IMR-90 (cell line): ENCODE measurements at regions not wholly inside any gene's neighbourhood (a gene's known extent, or its start where the extent isn't known, plus 50 kb on each side); places are given as distances from the start of the nearest gene placed in this dataset.

Experiments used
- ATAC-seq: fragments of 200-7000 bp; cut with Tn5 transposase; 2 replicates; pipeline ENCODE4 v1.9.1; 2020; ENCODE audit warnings: low read depth, mild to moderate bottlenecking, moderate library complexity
- BruUV-seq: library from RNA; stranded (reverse); fragments of 400-500 nt; replicated peaks from 2 replicates; lab custom pipeline; 2021; lab: Mats Ljungman, UMichigan
- CTCF ChIA-PET: fragments of 300-600 bp; formaldehyde crosslinking; extraction: SDS; loops from one replicate; lab custom pipeline; 2021; ENCODE audit warnings: antibody characterized with exemption; lab: Yijun Ruan, JAX
- POLR2A ChIA-PET: fragments of 300-600 bp; sonication (Branson Sonifier 250); formaldehyde crosslinking; loops from one replicate; lab custom pipeline; 2022; ENCODE audit warnings: antibody characterized with exemption; ENCODE audit not compliant: unreplicated experiment; lab: Charles Lee
- DNase-seq: peaks from one replicate; pipeline ENCODE4 v3.0.0; 2013
- H2AFZ ChIP-seq: replicated peaks from 2 replicates; pipeline ENCODE3; 2013; ENCODE audit warnings: low read length, mild to moderate bottlenecking; ENCODE audit not compliant: poor library complexity
- H2AK5ac ChIP-seq: 2 replicates; pipeline ENCODE4 v1.6.1; 2013; ENCODE audit warnings: low read depth, low read length, inconsistent platforms
- H2AK9ac ChIP-seq: replicated peaks from 2 replicates; pipeline ENCODE3; 2013; ENCODE audit warnings: mild to moderate bottlenecking, low read depth, low read length, moderate library complexity; ENCODE audit not compliant: poor library complexity
- H2BK120ac ChIP-seq: 2 replicates; pipeline ENCODE4 v1.6.1; 2013; ENCODE audit warnings: low read depth, low read length, inconsistent platforms
- H2BK15ac ChIP-seq: 3 replicates; pipeline ENCODE4 v1.6.1; 2013; ENCODE audit warnings: low read depth, low read length, inconsistent platforms
- H2BK20ac ChIP-seq: 2 replicates; pipeline ENCODE4 v1.6.1; 2013; ENCODE audit warnings: low read depth, mild to moderate bottlenecking, inconsistent platforms, low read length, moderate library complexity
- H2BK5ac ChIP-seq: 2 replicates; pipeline ENCODE4 v1.6.1; 2013; ENCODE audit warnings: mild to moderate bottlenecking, low read depth, low read length, inconsistent platforms; ENCODE audit not compliant: poor library complexity, severe bottlenecking
- H3K14ac ChIP-seq: replicated peaks from 2 replicates; pipeline ENCODE4 v1.6.1; 2013; ENCODE audit warnings: low read depth, low read length, inconsistent platforms
- H3K18ac ChIP-seq: 2 replicates; pipeline ENCODE4 v1.6.1; 2013; ENCODE audit warnings: low read depth, low read length, control low read depth
- H3K23ac ChIP-seq: 2 replicates; pipeline ENCODE4 v1.6.1; 2013; ENCODE audit warnings: low read depth, low read length, inconsistent platforms
- H3K27ac ChIP-seq: 2 replicates; pipeline ENCODE4 v1.5.1; 2013; ENCODE audit warnings: mild to moderate bottlenecking, control low read depth, low read length; ENCODE audit not compliant: insufficient read depth
- H3K27me3 ChIP-seq: 2 replicates; pipeline ENCODE4 v1.6.1; 2013; ENCODE audit warnings: low read length; ENCODE audit not compliant: control insufficient read depth, insufficient read depth
- H3K36me3 ChIP-seq: 2 replicates; pipeline ENCODE4 v1.6.1; 2013; ENCODE audit warnings: low read length, mixed read lengths; ENCODE audit not compliant: control insufficient read depth, insufficient read depth
- H3K4ac ChIP-seq: 2 replicates; pipeline ENCODE4 v1.6.1; 2013; ENCODE audit warnings: low read depth, low read length, inconsistent platforms
- H3K4me1 ChIP-seq: 2 replicates; pipeline ENCODE4 v1.6.1; 2013; ENCODE audit warnings: low read length, mixed read lengths; ENCODE audit not compliant: control insufficient read depth, insufficient read depth
- H3K4me2 ChIP-seq: 2 replicates; pipeline ENCODE4 v1.6.1; 2013; ENCODE audit warnings: low read depth, mild to moderate bottlenecking, control low read depth, low read length, moderate library complexity
- H3K4me3 ChIP-seq: 2 replicates; pipeline ENCODE4 v1.5.1; 2013; ENCODE audit warnings: low read depth, mild to moderate bottlenecking, control low read depth, low read length, moderate library complexity; ENCODE audit not compliant: insufficient read depth
- H3K56ac ChIP-seq: 2 replicates; pipeline ENCODE4 v1.6.1; 2013; ENCODE audit warnings: low read length, inconsistent platforms; ENCODE audit not compliant: insufficient read depth; ENCODE audit errors: extremely low read depth
- H3K79me1 ChIP-seq, 2 experiments: 2 replicates each; pipeline ENCODE4 v1.6.1; 2013; ENCODE audit warnings: low read length in 2 of 2, inconsistent platforms in 1 of 2, low read depth in 1 of 2
- H3K9ac ChIP-seq: 2 replicates; pipeline ENCODE4 v1.6.1; 2013; ENCODE audit warnings: low read depth, low read length, control low read depth
- H3K9me1 ChIP-seq: 2 replicates; pipeline ENCODE4 v1.6.1; 2013; ENCODE audit warnings: low read length, inconsistent platforms; ENCODE audit not compliant: insufficient read depth
- H3K9me3 ChIP-seq: 2 replicates; pipeline ENCODE4 v1.6.1; 2013; ENCODE audit warnings: low read length; ENCODE audit not compliant: control insufficient read depth, insufficient read depth
- H4K20me1 ChIP-seq: 2 replicates; pipeline ENCODE4 v1.6.1; 2013; ENCODE audit warnings: low read length, inconsistent platforms; ENCODE audit not compliant: insufficient read depth
- H4K5ac ChIP-seq: 2 replicates; pipeline ENCODE4 v1.6.1; 2013; ENCODE audit warnings: mild to moderate bottlenecking, low read depth, low read length, control low read depth
- H4K8ac ChIP-seq, 2 experiments: 2 replicates each; pipeline ENCODE4 v1.6.1; 2013; ENCODE audit warnings: low read depth in 2 of 2, low read length in 2 of 2, control low read depth in 1 of 2, inconsistent platforms in 1 of 2
- H4K91ac ChIP-seq: 2 replicates; pipeline ENCODE4 v1.6.1; 2013; ENCODE audit warnings: low read depth, low read length, inconsistent platforms; ENCODE audit not compliant: insufficient read depth
- CTCF ChIP-seq: conservative IDR thresholded peaks from 2 replicates; pipeline ENCODE4 v1.5.1; 2012; ENCODE audit warnings: mild to moderate bottlenecking, low read depth, low read length, improper control_type of control experiment
- FOS ChIP-seq: fragments of 150-350 bp; IDR thresholded peaks from 2 replicates; pipeline ENCODE4 v1.6.1; 2016; ENCODE audit warnings: low read depth, low read length
- SMC3 ChIP-seq: fragments of 150-350 bp; IDR thresholded peaks from 2 replicates; pipeline ENCODE4 v1.6.1; 2016; ENCODE audit warnings: low read depth, mild to moderate bottlenecking, antibody characterized with exemption, low read length, moderate library complexity
- WGBS, 2 experiments: methylation state at CpG; one replicate each; pipeline versions ENCODE4 v1.1.5 to v1.1.7; 2013; ENCODE audit warnings: missing lambda C conversion rate in 2 of 2; ENCODE audit not compliant: insufficient read length in 1 of 2; ENCODE audit errors: extremely low coverage in 2 of 2; 5-methylcytosine and 5-hydroxymethylcytosine counted together
- dilution Hi-C: fragments of 300-500 bp; cut with HindIII; formaldehyde crosslinking; loops from one replicate; pipeline ENCODE4 v1.14.3; 2018; ENCODE audit warnings: low sequenced_read_pairs; ENCODE audit not compliant: unreplicated experiment
- in situ Hi-C: fragments of 300-500 bp; cut with MboI; formaldehyde crosslinking; loops from 3 replicates; pipeline ENCODE4 v1.14.3; 2019; ENCODE audit warnings: low sequenced_read_pairs, inconsistent platforms, mixed read lengths
- intact Hi-C: fragments of 100-400 bp; cut with micrococcal nuclease; formaldehyde crosslinking; loops from 2 replicates; pipeline ENCODE4 v1.10.0; 2022

- Histone ChIP-seq H2AFZ (peak overlapping the region; percentile 32), H3K4me2 (no peak overlapping the region), H3K9me1 (no peaks in the 10 kb centered on the region), H4K20me1 (no peaks in the 10 kb centered on the region), H3K9me3 (peaks cover 12% of the 10 kb centered on the region), H3K4ac (no peak overlapping the region), H3K18ac (no peak overlapping the region), H2BK5ac (no peak overlapping the region), H3K4me3 (no peak overlapping the region), H3K79me1 (no peaks in the 10 kb centered on the region), H3K27ac (no peak overlapping the region), H3K23ac (no peak overlapping the region), H2AK9ac (no peak overlapping the region), H3K27me3 (no peaks in the 10 kb centered on the region), H3K9ac (no peak overlapping the region), H4K5ac (no peak overlapping the region), H2BK15ac (no peak overlapping the region), H2BK120ac (no peak overlapping the region), H4K8ac (no peak overlapping the region), H3K36me3 (no peaks in the 10 kb centered on the region), H2AK5ac (no peak overlapping the region), H3K4me1 (no peaks in the 10 kb centered on the region), H2BK20ac (no peak overlapping the region), H3K14ac (no peak overlapping the region), H4K91ac (no peak overlapping the region), H3K56ac (no peak overlapping the region)
- ChIA-PET POLR2A (no interaction called here), CTCF (interaction anchor here (0.6 to 1.0 kb wide), 3 partner anchors 9 to 1137 kb away, joined by 3 to 4 read pairs (median 3); no protein-coding TSS in a partner anchor)
- WGBS, 2 experiments: 40% methylated on average over 2 of the region's 12 CpGs; no CpG with 5 or more reads in 1 of the 2 experiments
- dilution Hi-C loops: no loop called here
- no TSS peak for BruUV-seq
- in situ Hi-C loops: no loop called here
- 0 out of 2 replicates have a peak, but pooled peaks have one; percentile 22 for TF ChIP-seq SMC3
- TF ChIP-seq CTCF: peak; percentile 35
- TF ChIP-seq FOS: no peak
- intact Hi-C loops: loop anchor here (1.0 kb wide), 1 partner anchor 41 kb away; no protein-coding TSS in a partner anchor
- ATAC-seq (peak; percentile 57; the same call in 1 of the 2 replicates), DNase-seq (no peak)
These were observed 137.9 kb downstream of the DNAJB6 start for GRCh38 chr7:157474685-157475084.
